ENCODE measurements at regions not wholly inside any gene's neighbourhood (a gene's known extent, or its start where the extent isn't known, plus 50 kb on each side); places are given as distances from the start of the nearest gene placed in this dataset.

DNA sequence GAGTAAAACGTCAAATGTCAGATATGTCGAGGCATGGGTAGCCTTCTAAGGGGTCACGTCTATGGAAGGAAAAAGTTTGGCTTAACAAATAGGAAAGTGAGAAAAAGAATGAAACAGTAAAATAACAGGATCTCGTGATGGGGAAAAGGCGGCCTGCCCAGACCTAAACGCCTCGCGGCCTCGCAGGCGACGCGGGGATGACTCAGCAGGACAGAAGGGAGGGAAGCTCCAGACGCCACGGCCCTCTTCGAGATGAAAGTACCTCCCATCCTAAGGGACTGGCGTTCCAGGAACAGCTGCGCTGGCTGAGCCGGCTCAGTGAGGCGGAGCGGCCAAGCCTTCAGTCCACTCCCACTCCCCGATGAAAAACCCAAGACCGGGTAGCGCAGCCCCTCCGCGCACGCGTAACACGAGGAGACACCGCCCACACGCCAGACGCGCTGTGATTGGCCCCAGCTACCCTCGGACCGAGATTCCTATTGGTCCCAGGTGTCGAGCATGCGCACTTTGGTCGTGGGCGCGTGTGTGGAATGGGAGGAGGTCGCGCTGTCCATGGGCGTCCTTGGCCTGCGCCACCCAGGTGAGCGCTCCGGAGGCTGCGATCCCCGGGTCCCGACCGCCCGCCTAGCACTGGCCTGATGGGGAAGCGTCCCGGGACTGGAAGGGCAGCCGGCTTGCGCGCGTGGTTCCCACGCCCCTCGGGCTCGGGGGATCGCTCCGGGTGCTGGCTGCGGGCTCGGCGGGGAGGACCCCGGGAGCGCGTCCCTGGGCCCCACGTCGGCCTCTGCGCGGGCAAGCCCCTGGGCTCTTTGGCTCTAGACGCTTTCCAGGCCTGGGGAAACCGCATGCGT is 588.5 kb downstream of the MTRR start (continued):
- TF ChIP-seq, protein P1, sequence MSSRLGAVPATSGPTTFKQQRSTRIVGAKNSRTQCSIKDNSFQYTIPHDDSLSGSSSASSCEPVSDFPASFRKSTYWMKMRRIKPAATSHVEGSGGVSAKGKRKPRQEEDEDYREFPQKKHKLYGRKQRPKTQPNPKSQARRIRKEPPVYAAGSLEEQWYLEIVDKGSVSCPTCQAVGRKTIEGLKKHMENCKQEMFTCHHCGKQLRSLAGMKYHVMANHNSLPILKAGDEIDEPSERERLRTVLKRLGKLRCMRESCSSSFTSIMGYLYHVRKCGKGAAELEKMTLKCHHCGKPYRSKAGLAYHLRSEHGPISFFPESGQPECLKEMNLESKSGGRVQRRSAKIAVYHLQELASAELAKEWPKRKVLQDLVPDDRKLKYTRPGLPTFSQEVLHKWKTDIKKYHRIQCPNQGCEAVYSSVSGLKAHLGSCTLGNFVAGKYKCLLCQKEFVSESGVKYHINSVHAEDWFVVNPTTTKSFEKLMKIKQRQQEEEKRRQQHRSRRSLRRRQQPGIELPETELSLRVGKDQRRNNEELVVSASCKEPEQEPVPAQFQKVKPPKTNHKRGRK (CRISPR knock-in tag; IDR thresholded peaks at IDR 0.05) = no peak
- no peak for TF ChIP-seq DNMT3B (CRISPR knock-in tag; conservative IDR thresholded peaks at IDR 0.05)
- no peak for TF ChIP-seq ZNF589 (CRISPR knock-in tag; conservative IDR thresholded peaks at IDR 0.05)
- TF ChIP-seq, protein P2, sequence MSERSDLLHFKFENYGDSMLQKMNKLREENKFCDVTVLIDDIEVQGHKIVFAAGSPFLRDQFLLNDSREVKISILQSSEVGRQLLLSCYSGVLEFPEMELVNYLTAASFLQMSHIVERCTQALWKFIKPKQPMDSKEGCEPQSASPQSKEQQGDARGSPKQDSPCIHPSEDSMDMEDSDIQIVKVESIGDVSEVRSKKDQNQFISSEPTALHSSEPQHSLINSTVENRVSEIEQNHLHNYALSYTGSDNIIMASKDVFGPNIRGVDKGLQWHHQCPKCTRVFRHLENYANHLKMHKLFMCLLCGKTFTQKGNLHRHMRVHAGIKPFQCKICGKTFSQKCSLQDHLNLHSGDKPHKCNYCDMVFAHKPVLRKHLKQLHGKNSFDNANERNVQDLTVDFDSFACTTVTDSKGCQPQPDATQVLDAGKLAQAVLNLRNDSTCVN (CRISPR knock-in tag; IDR thresholded peaks at IDR 0.05; ENCODE audit: borderline replicate concordance) = no peak
- no peak for TF ChIP-seq ZBTB38 (CRISPR knock-in tag; IDR thresholded peaks at IDR 0.05)
- no peak for TF ChIP-seq NFIC (IDR thresholded peaks at IDR 0.05; ENCODE audit: low read length)
- TF ChIP-seq RAD21 (CRISPR knock-in tag; IDR thresholded peaks at IDR 0.05) = no peak
- no peak for TF ChIP-seq ZNF543 (CRISPR knock-in tag; IDR thresholded peaks at IDR 0.05)
- TF ChIP-seq TOE1 (CRISPR knock-in tag; IDR thresholded peaks at IDR 0.05) = no peak
- no peak for TF ChIP-seq ZNF883 (CRISPR knock-in tag; IDR thresholded peaks at IDR 0.05; ENCODE audit: not compliant biosample characterization)
- no peak for TF ChIP-seq ZNF558 (CRISPR knock-in tag; IDR thresholded peaks at IDR 0.05; ENCODE audit: borderline replicate concordance)
- TF ChIP-seq, protein P3, sequence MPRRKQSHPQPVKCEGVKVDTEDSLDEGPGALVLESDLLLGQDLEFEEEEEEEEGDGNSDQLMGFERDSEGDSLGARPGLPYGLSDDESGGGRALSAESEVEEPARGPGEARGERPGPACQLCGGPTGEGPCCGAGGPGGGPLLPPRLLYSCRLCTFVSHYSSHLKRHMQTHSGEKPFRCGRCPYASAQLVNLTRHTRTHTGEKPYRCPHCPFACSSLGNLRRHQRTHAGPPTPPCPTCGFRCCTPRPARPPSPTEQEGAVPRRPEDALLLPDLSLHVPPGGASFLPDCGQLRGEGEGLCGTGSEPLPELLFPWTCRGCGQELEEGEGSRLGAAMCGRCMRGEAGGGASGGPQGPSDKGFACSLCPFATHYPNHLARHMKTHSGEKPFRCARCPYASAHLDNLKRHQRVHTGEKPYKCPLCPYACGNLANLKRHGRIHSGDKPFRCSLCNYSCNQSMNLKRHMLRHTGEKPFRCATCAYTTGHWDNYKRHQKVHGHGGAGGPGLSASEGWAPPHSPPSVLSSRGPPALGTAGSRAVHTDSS (CRISPR knock-in tag; conservative IDR thresholded peaks at IDR 0.05) = no peak
- TF ChIP-seq FOXJ3 (CRISPR knock-in tag; IDR thresholded peaks at IDR 0.05; ENCODE audit: borderline replicate concordance) = no peak
- no peak for TF ChIP-seq SOX5 (CRISPR knock-in tag; IDR thresholded peaks at IDR 0.05; ENCODE audit: borderline replicate concordance)
- TF ChIP-seq ZNF33B (CRISPR knock-in tag; IDR thresholded peaks at IDR 0.05) = 0 out of 2 replicates have a peak, but pooled peaks have one; percentile 22
- TF ChIP-seq PAF1 (CRISPR knock-in tag; IDR thresholded peaks at IDR 0.05) = no peak
- TF ChIP-seq RNF2 (conservative IDR thresholded peaks at IDR 0.05; ENCODE audit: low read depth) = peak; percentile 75; the same call in 1 of the 2 replicates
- no peak for TF ChIP-seq THAP11 (CRISPR knock-in tag; IDR thresholded peaks at IDR 0.05)
- TF ChIP-seq, protein P4, sequence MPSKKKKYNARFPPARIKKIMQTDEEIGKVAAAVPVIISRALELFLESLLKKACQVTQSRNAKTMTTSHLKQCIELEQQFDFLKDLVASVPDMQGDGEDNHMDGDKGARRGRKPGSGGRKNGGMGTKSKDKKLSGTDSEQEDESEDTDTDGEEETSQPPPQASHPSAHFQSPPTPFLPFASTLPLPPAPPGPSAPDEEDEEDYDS (CRISPR knock-in tag; IDR thresholded peaks at IDR 0.05) = peak; percentile 60
- TF ChIP-seq PLRG1 (conservative IDR thresholded peaks at IDR 0.05) = no peak
- TF ChIP-seq HES4 (CRISPR knock-in tag; IDR thresholded peaks at IDR 0.05; ENCODE audit: borderline replicate concordance) = 0 out of 2 replicates have a peak, but pooled peaks have one; percentile 27
- no peak for TF ChIP-seq ZNF780A (CRISPR knock-in tag; IDR thresholded peaks at IDR 0.05)
- TF ChIP-seq YEATS4 (CRISPR knock-in tag; IDR thresholded peaks at IDR 0.05; ENCODE audit: borderline replicate concordance) = peak; percentile 44
- TF ChIP-seq FOXK1 (CRISPR knock-in tag; IDR thresholded peaks at IDR 0.05; ENCODE audit: borderline replicate concordance, low read depth) = no peak
